GM18861 (cell line): ENCODE measurements at regions not wholly inside any gene's neighbourhood (a gene's known extent, or its start where the extent isn't known, plus 50 kb on each side); places are given as distances from the start of the nearest gene placed in this dataset.

ENCODE experiments used
- ATAC-seq: cut with Tn5 transposase; IDR thresholded peaks from one replicate; pipeline ENCODE4 v1.9.1; 2021; ENCODE audit not compliant: unreplicated experiment

- no peak for ATAC-seq
Observed at GRCh38 chr5:15447209-15447608, 52.8 kb upstream of the FBXL7 start.

GRCh38 chr5:15446552-15446951, 53.4 kb upstream of the FBXL7 start:
- no peak for ATAC-seq

GRCh38 chr5:15442193-15442570, 57.8 kb upstream of the FBXL7 start:
- no peak for ATAC-seq

- no peak for ATAC-seq
Observed at GRCh38 chr5:15441433-15442192, 58.4 kb upstream of the FBXL7 start.

- no peak for ATAC-seq
Observed at GRCh38 chr5:15440434-15440833, 59.5 kb upstream of the FBXL7 start.

- no peak for ATAC-seq
Observed at GRCh38 chr5:15439801-15440200, 60.2 kb upstream of the FBXL7 start.

- no peak for ATAC-seq
Observed at GRCh38 chr5:15433709-15434108, 66.3 kb upstream of the FBXL7 start.

- no peak for ATAC-seq
Observed at GRCh38 chr5:15431923-15432322, 68.1 kb upstream of the FBXL7 start.

GRCh38 chr5:15425766-15426165, 74.2 kb upstream of the FBXL7 start:
- no peak for ATAC-seq

- ATAC-seq, result no peak
Observed at GRCh38 chr5:15424769-15425168, 75.2 kb upstream of the FBXL7 start.

GRCh38 chr5:15421921-15422412, 78.0 kb upstream of the FBXL7 start:
- ATAC-seq, result no peak

GRCh38 chr5:15421381-15421780, 78.6 kb upstream of the FBXL7 start:
- no peak for ATAC-seq

GRCh38 chr5:15420201-15420600, 79.8 kb upstream of the FBXL7 start:
- no peak for ATAC-seq

GRCh38 chr5:15417156-15417555, 82.8 kb upstream of the FBXL7 start:
- no peak for ATAC-seq

GRCh38 chr5:15406478-15406877, 93.5 kb upstream of the FBXL7 start:
- no peak for ATAC-seq

- ATAC-seq, result no peak
Observed at GRCh38 chr5:15393146-15393545, 106.8 kb upstream of the FBXL7 start.

- no peak for ATAC-seq
Observed at GRCh38 chr5:15391704-15392397, 108.1 kb upstream of the FBXL7 start.

- ATAC-seq, result no peak
Observed at GRCh38 chr5:15388866-15389265, 111.1 kb upstream of the FBXL7 start.

- ATAC-seq, result no peak
Observed at GRCh38 chr5:15387931-15388524, 112.0 kb upstream of the FBXL7 start.

- ATAC-seq, result no peak
Observed at GRCh38 chr5:15386122-15386521, 113.9 kb upstream of the FBXL7 start.

- no peak for ATAC-seq
Observed at GRCh38 chr5:15385553-15385952, 114.4 kb upstream of the FBXL7 start.

GRCh38 chr5:15385037-15385436, 114.9 kb upstream of the FBXL7 start:
- ATAC-seq, result no peak
